BLaER1 treated with 17β-estradiol and CSF1 and Interleukin-3, amounts not matched to agents 10 nM and 100 nM (cell line): ENCODE measurements at regions not wholly inside any gene's neighbourhood (a gene's known extent, or its start where the extent isn't known, plus 50 kb on each side); places are given as distances from the start of the nearest gene placed in this dataset.

Experiments used
- H3K27ac ChIP-seq, 11 experiments: shearing (Covaris generic); formaldehyde crosslinking; 2 replicates each; pipeline ENCODE4 v1.8.1; 2022
- H3K27me3 ChIP-seq, 11 experiments: shearing (Covaris generic); formaldehyde crosslinking; 2 replicates each; pipeline ENCODE4 v1.8.1; 2022
- H3K36me3 ChIP-seq, 11 experiments: shearing (Covaris generic); formaldehyde crosslinking; 2 replicates each; pipeline ENCODE4 v1.8.1; 2022
- H3K4me1 ChIP-seq, 10 experiments: shearing (Covaris generic); formaldehyde crosslinking; 2 replicates each; pipeline ENCODE4 v1.8.1; 2022
- H3K4me2 ChIP-seq, 11 experiments: shearing (Covaris generic); formaldehyde crosslinking; 2 replicates each; pipeline ENCODE4 v1.8.1; 2022
- H3K4me3 ChIP-seq, 10 experiments: shearing (Covaris generic); formaldehyde crosslinking; 2 replicates each; pipeline ENCODE4 v1.8.1; 2022
- H3K9ac ChIP-seq, 11 experiments: shearing (Covaris generic); formaldehyde crosslinking; 2 replicates each; pipeline ENCODE4 v1.8.1; 2022
- H3K9me3 ChIP-seq, 11 experiments: shearing (Covaris generic); formaldehyde crosslinking; replicated peaks in 1 of 11; 2 replicates each; pipeline ENCODE4 v1.8.1; 2022
- H4K20me1 ChIP-seq, 11 experiments: shearing (Covaris generic); formaldehyde crosslinking; 2 replicates each; pipeline ENCODE4 v1.8.1; 2022
- Cebpa-rat ChIP-seq, 11 experiments: shearing (Covaris generic); IDR thresholded peaks; 2 replicates each; pipeline ENCODE4 v1.8.1; 2022

DNA sequence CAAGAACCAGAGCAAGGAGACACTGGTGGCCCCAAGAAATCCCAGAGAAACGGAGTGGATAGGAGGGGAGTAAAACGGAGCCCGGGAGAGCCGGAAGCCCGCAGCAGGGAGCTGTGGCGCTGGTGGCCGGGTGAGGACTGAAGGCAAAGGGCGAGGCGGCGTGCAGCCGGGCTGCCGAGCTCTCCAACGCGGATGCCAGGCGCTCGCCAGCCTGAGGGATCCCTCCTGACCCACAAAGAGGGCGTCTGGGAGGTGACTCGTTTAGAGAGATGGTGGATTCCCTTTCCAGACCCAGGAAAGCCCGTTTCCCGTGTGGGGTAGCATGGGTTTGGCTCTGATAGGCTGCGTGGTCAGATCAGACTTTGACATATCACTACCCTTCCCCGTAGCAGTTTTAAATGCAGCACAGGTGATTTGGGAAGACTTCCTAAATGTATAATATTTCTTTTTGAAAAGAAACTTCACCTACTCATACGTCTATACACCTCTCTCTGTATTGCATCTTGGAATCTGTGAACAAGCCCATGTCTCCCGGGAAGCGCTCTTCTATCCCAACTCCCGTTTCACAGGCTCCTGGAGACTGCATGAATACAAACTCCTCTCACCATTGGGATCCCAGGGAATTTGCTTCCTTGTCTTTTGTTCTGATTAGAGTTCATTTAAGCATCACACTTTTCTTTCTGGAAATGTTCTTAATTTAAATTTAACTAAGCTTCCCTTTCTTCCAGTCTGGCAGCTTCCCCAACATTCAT, 158.1 kb downstream of the C9orf152 start:
- H3K27ac ChIP-seq, result no peak overlapping the region
- H3K4me2 ChIP-seq, result peak overlapping the region; percentile 94 to 100 (median 99)
- TF ChIP-seq Cebpa-rat (IDR thresholded peaks at IDR 0.05), result no peak
- peak overlapping the region; percentile 51 to 75 (median 64) for H3K4me3 ChIP-seq
- no peaks in the 10 kb centered on the region for H3K36me3 ChIP-seq
- peaks cover 54 to 67% (median 56%) of the 10 kb centered on the region in 11 experiments for H3K27me3 ChIP-seq
- no peaks in the 10 kb centered on the region for H3K9me3 ChIP-seq
- peak overlapping the region in 8 of 11 experiments; percentile 3 to 69 (median 34); a peak in 7 of 22 replicates for H3K9ac ChIP-seq
- peaks cover 16 to 38% (median 31%) of the 10 kb centered on the region in 10 experiments; a peak in 19 of 20 replicates for H3K4me1 ChIP-seq
- peaks cover 0 to 20% (median 10%) of the 10 kb centered on the region in 11 experiments; a peak in 11 of 22 replicates for H4K20me1 ChIP-seq

DNA sequence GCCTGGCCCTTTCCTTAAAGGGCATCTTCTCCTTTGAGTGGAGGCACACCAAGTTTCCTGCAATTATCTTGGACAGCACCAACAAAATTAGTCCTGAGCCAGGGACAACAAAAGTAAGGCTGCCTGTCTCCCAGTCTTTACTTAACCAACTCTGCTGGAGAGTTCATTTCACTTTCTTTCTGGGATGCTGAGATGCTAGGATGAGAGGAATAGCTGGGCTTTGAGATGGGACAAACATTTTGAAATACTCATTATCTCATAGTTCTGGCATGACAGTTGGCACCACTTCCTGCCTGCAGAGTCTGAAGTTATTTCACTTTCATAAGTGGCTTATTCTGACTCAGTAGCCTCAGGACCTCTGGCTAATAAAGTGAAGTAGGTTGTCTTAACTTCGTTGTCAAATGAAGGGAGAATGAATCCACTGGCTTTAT, 157.0 kb downstream of the C9orf152 start:
- H4K20me1 ChIP-seq, result peaks cover 0 to 20% (median 10%) of the 10 kb centered on the region in 11 experiments; a peak in 11 of 22 replicates
- TF ChIP-seq Cebpa-rat (IDR thresholded peaks at IDR 0.05), result no peak
- peaks cover 16 to 38% (median 31%) of the 10 kb centered on the region in 10 experiments; a peak in 19 of 20 replicates for H3K4me1 ChIP-seq
- no peak overlapping the region for H3K27ac ChIP-seq
- H3K9ac ChIP-seq, result no peak overlapping the region
- H3K4me2 ChIP-seq, result peak overlapping the region in 9 of 11 experiments; percentile 8 to 65 (median 33); a peak in 12 of 22 replicates
- H3K4me3 ChIP-seq, result no peak overlapping the region
- H3K27me3 ChIP-seq, result peaks cover 54 to 67% (median 55%) of the 10 kb centered on the region in 11 experiments
- no peaks in the 10 kb centered on the region for H3K9me3 ChIP-seq
- no peaks in the 10 kb centered on the region for H3K36me3 ChIP-seq

- Histone ChIP-seq H4K20me1 (no peaks in the 10 kb centered on the region), H3K4me2 (no peak overlapping the region), H3K27me3 (peaks cover 11 to 19% (median 12%) of the 10 kb centered on the region in 11 experiments)
Observed at GRCh38 chr9:110056062-110056461, 151.9 kb downstream of the C9orf152 start.

GRCh38 chr9:110058304-110058953, 149.5 kb downstream of the C9orf152 start:
- Histone ChIP-seq H3K4me2 (no peak overlapping the region), H3K27ac (no peak overlapping the region), H3K9ac (no peak overlapping the region), H3K4me3 (no peak overlapping the region), H3K27me3 (no peaks in the 10 kb centered on the region), H3K9me3 (0 out of 22 replicates have a peak, but pooled peaks cover 0 to 3% (median 0%) of the 10 kb centered on the region in 11 experiments), H4K20me1 (no peaks in the 10 kb centered on the region), H3K36me3 (no peaks in the 10 kb centered on the region), H3K4me1 (peaks cover 0 to 7% (median 0%) of the 10 kb centered on the region in 10 experiments; a peak in 4 of 20 replicates)
- no peak for TF ChIP-seq Cebpa-rat (IDR thresholded peaks at IDR 0.05)

More at GRCh38 chr9:110056062-110056461, 151.9 kb downstream of the C9orf152 start:
- Histone ChIP-seq H3K36me3 (no peaks in the 10 kb centered on the region), H3K4me1 (peaks cover 0 to 11% (median 6%) of the 10 kb centered on the region in 10 experiments; a peak in 13 of 20 replicates), H3K9ac (no peak overlapping the region), H3K4me3 (no peak overlapping the region), H3K9me3 (no peaks in the 10 kb centered on the region), H3K27ac (no peak overlapping the region)
- no peak for TF ChIP-seq Cebpa-rat (IDR thresholded peaks at IDR 0.05)

GRCh38 chr9:110059461-110059860, 148.5 kb downstream of the C9orf152 start:
- Histone ChIP-seq H4K20me1 (no peaks in the 10 kb centered on the region), H3K36me3 (no peaks in the 10 kb centered on the region), H3K4me3 (no peak overlapping the region), H3K27ac (no peak overlapping the region), H3K9me3 (0 out of 22 replicates have a peak, but pooled peaks cover 0 to 3% (median 0%) of the 10 kb centered on the region in 11 experiments), H3K9ac (no peak overlapping the region), H3K4me1 (peaks cover 0 to 7% (median 3%) of the 10 kb centered on the region in 10 experiments; a peak in 10 of 20 replicates), H3K4me2 (no peak overlapping the region), H3K27me3 (no peaks in the 10 kb centered on the region)
- no peak for TF ChIP-seq Cebpa-rat (IDR thresholded peaks at IDR 0.05)

DNA sequence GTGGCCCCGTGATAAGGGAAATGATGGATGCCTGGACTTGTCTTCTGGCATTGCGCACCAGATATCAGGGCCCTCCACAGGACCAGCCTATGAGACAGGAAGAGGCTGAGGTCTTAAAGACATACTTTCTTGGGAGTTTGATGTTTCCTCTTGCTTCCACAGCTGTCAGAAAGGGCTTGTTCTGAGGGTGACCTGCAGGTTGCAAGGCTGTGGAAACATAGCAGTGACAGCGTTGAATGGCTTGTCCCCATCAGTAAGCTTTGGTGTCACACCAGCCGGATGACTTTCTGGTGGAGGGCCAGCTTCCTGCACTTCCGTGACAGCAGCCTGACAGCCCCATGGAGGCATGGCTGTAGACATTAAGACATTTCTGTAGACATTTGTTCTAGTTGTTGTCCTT, 143.2 kb downstream of the C9orf152 start:
- Histone ChIP-seq H3K4me1 (peaks cover 0 to 27% (median 11%) of the 10 kb centered on the region in 10 experiments; a peak in 11 of 20 replicates), H3K9ac (no peak overlapping the region), H4K20me1 (no peaks in the 10 kb centered on the region), H3K36me3 (no peaks in the 10 kb centered on the region), H3K27ac (peak overlapping the region in 4 of 11 experiments; percentile 49 to 73 (median 61); a peak in 8 of 22 replicates), H3K27me3 (no peaks in the 10 kb centered on the region), H3K9me3 (peaks cover 0 to 19% (median 0%) of the 10 kb centered on the region in 11 experiments; a peak in 2 of 22 replicates), H3K4me2 (peak overlapping the region in 6 of 11 experiments; percentile 17 to 76 (median 61); a peak in 11 of 22 replicates), H3K4me3 (no peak overlapping the region)
- TF ChIP-seq Cebpa-rat (IDR thresholded peaks at IDR 0.05), result no peak

GRCh38 chr9:110065532-110065931, 142.4 kb downstream of the C9orf152 start:
- Histone ChIP-seq H3K27ac (peak overlapping the region in 4 of 11 experiments; percentile 49 to 73 (median 61); a peak in 9 of 22 replicates), H4K20me1 (no peaks in the 10 kb centered on the region)

DNA sequence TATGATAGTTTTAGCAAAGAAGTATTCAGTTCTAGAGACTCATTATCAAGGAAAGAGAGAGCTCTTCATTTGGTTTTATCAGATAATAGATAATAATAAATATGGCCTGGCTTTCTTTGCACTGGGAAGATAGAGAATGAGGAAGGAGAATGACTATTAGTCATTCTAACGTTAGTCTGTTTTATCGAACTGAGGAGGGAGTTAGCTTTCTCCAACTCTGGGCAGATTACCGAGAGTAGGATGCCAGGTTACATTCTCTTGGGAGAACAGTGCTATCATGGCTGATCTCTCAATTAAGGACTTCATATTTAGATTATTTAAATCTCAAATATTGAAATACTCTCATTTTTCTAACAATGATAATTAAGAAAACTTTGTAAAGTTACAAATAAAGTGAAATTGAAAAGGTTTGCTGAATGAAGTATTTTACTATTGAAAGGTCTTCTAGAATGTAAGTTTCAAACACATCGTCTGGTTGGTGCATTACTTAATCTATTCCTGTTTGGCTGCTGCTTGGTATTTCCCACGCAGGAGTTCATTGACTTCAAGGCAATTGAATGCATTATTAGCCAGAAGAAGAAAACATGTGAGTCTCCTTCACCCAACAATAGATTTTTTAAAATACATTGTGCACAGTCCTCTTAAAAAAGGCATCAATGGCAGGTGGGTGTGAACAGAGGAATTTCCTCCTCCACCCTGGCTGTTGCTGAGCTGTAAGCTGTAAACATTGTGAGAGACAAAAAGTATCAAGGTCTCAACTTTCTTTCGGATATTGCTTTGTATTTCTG, 140.8 kb downstream of the C9orf152 start:
- H3K4me3 ChIP-seq, result no peak overlapping the region
- H4K20me1 ChIP-seq, result no peaks in the 10 kb centered on the region
- H3K27ac ChIP-seq, result no peak overlapping the region
- peak overlapping the region in 1 of 11 experiments; percentile 76; a peak in 2 of 22 replicates for H3K4me2 ChIP-seq
- no peak for TF ChIP-seq Cebpa-rat (IDR thresholded peaks at IDR 0.05)
- no peaks in the 10 kb centered on the region for H3K27me3 ChIP-seq
- H3K36me3 ChIP-seq, result no peaks in the 10 kb centered on the region
- H3K4me1 ChIP-seq, result peaks cover 0 to 27% (median 11%) of the 10 kb centered on the region in 10 experiments; a peak in 11 of 20 replicates
- no peak overlapping the region for H3K9ac ChIP-seq
- peaks cover 0 to 19% (median 0%) of the 10 kb centered on the region in 11 experiments; a peak in 2 of 22 replicates for H3K9me3 ChIP-seq

More at GRCh38 chr9:110065532-110065931, 142.4 kb downstream of the C9orf152 start:
- H3K4me2 ChIP-seq, result peak overlapping the region in 7 of 11 experiments; percentile 9 to 76 (median 60); a peak in 13 of 22 replicates
- no peak overlapping the region for H3K9ac ChIP-seq
- no peak overlapping the region for H3K4me3 ChIP-seq
- H3K9me3 ChIP-seq, result peaks cover 0 to 19% (median 0%) of the 10 kb centered on the region in 11 experiments; a peak in 2 of 22 replicates
- peak in 8 of 11 experiments; percentile 15 to 88 (median 68); a peak in 9 of 22 replicates for TF ChIP-seq Cebpa-rat (IDR thresholded peaks at IDR 0.05)
- no peaks in the 10 kb centered on the region for H3K36me3 ChIP-seq
- H3K4me1 ChIP-seq, result peaks cover 0 to 27% (median 11%) of the 10 kb centered on the region in 10 experiments; a peak in 11 of 20 replicates
- no peaks in the 10 kb centered on the region for H3K27me3 ChIP-seq
